WTC11 (cell line): ENCODE measurements at regions not wholly inside any gene's neighbourhood (a gene's known extent, or its start where the extent isn't known, plus 50 kb on each side); places are given as distances from the start of the nearest gene placed in this dataset.

Source experiments
- ARID4B ChIP-seq: sonication (generic); formaldehyde crosslinking; IDR thresholded peaks from 2 replicates; pipeline ENCODE4 v1.8.0; 2023; ENCODE audit warnings: missing genetic modification reagents, mild to moderate bottlenecking, borderline replicate concordance
- CBFB ChIP-seq: sonication (generic); formaldehyde crosslinking; IDR thresholded peaks from 2 replicates; pipeline ENCODE4 v1.8.1; 2022; ENCODE audit warnings: mild to moderate bottlenecking, low read depth, missing genetic modification reagents
- FOXP1 ChIP-seq: sonication (generic); formaldehyde crosslinking; IDR thresholded peaks from 2 replicates; pipeline ENCODE4 v1.8.0; 2022; ENCODE audit warnings: missing genetic modification reagents, mild to moderate bottlenecking, moderate library complexity, borderline replicate concordance
- HMGA2 ChIP-seq: fragments of 250-450 bp; sonication (Bioruptor Pico); IDR thresholded peaks from 2 replicates; pipeline ENCODE4 v1.4.0; 2021; ENCODE audit warnings: mild to moderate bottlenecking, moderate library complexity
- JUN ChIP-seq: sonication (generic); formaldehyde crosslinking; IDR thresholded peaks from 2 replicates; pipeline ENCODE4 v1.8.0; 2023; ENCODE audit warnings: mild to moderate bottlenecking, missing genetic modification reagents
- NFYB ChIP-seq: sonication (generic); formaldehyde crosslinking; conservative IDR thresholded peaks from 2 replicates; pipeline ENCODE4 v1.8.0; 2022; ENCODE audit warnings: low read depth, missing genetic modification reagents
- SMAD4 ChIP-seq: sonication (generic); formaldehyde crosslinking; IDR thresholded peaks from 2 replicates; pipeline ENCODE4 v1.8.0; 2022; ENCODE audit warnings: mild to moderate bottlenecking, missing genetic modification reagents
- TP53 ChIP-seq: sonication (generic); formaldehyde crosslinking; IDR thresholded peaks from 2 replicates; pipeline ENCODE4 v1.8.1; 2023; ENCODE audit warnings: mild to moderate bottlenecking, missing genetic modification reagents
- ZNF138 ChIP-seq: sonication (generic); formaldehyde crosslinking; conservative IDR thresholded peaks from 2 replicates; pipeline ENCODE4 v1.8.1; 2022; ENCODE audit warnings: mild to moderate bottlenecking, moderate library complexity, missing genetic modification reagents
- ZNF396 ChIP-seq: fragments of 250-450 bp; sonication (Bioruptor Pico); IDR thresholded peaks from 2 replicates; pipeline ENCODE4 v1.8.0; 2021; ENCODE audit warnings: mild to moderate bottlenecking, moderate library complexity, borderline replicate concordance
- TF ChIP-seq, protein P1 (sequence below): fragments of 200-600 bp; IDR thresholded peaks from 2 replicates; pipeline ENCODE4 v1.8.0; 2022; ENCODE audit warnings: antibody characterized with exemption
- TF ChIP-seq, protein P2 (sequence below): sonication (generic); formaldehyde crosslinking; IDR thresholded peaks from 2 replicates; pipeline ENCODE4 v1.8.0; 2022; ENCODE audit warnings: mild to moderate bottlenecking, missing genetic modification reagents
- TF ChIP-seq, protein P3 (sequence below): fragments of 250-450 bp; sonication (Bioruptor Pico); IDR thresholded peaks from 2 replicates; pipeline ENCODE4 v2.1.2; 2022; ENCODE audit warnings: mild to moderate bottlenecking, moderate library complexity

DNA sequence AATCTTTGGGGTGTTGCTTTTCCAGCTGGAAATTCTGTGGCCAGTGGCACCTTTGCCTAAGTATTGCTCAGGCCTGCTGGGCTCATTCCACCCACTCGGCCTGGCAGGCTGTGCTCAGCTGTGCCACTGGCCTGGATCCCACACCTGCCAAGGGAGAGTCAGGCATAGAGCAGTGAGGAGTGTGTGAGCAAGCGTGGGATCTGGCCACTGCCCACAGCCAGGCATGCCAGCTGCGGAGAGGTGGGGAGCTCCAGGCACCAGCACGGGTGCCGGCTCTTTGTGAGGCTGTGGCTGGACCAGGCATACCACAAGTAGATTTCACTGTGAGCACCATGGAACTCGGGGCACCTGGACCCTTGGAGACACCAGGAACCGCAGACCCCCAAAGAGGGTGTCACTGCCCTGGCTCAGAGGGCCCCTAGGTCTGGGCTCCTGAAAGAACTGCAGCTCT is 118.1 kb upstream of the MAP2 start:
- TF ChIP-seq, protein P1, sequence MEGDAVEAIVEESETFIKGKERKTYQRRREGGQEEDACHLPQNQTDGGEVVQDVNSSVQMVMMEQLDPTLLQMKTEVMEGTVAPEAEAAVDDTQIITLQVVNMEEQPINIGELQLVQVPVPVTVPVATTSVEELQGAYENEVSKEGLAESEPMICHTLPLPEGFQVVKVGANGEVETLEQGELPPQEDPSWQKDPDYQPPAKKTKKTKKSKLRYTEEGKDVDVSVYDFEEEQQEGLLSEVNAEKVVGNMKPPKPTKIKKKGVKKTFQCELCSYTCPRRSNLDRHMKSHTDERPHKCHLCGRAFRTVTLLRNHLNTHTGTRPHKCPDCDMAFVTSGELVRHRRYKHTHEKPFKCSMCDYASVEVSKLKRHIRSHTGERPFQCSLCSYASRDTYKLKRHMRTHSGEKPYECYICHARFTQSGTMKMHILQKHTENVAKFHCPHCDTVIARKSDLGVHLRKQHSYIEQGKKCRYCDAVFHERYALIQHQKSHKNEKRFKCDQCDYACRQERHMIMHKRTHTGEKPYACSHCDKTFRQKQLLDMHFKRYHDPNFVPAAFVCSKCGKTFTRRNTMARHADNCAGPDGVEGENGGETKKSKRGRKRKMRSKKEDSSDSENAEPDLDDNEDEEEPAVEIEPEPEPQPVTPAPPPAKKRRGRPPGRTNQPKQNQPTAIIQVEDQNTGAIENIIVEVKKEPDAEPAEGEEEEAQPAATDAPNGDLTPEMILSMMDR: no peak
- 0 out of 2 replicates have a peak, but pooled peaks have one; percentile 82 for TF ChIP-seq ZNF138
- TF ChIP-seq JUN (CRISPR knock-in tag): no peak
- TF ChIP-seq TP53: no peak
- TF ChIP-seq ARID4B (CRISPR knock-in tag): no peak
- no peak for TF ChIP-seq CBFB (CRISPR knock-in tag)
- no peak for TF ChIP-seq HMGA2 (CRISPR knock-in tag)
- TF ChIP-seq ZNF396 (CRISPR knock-in tag): no peak
- 0 out of 2 replicates have a peak, but pooled peaks have one; percentile 51 for TF ChIP-seq FOXP1 (CRISPR knock-in tag)
- no peak for TF ChIP-seq NFYB (CRISPR knock-in tag)
- TF ChIP-seq, protein P2, sequence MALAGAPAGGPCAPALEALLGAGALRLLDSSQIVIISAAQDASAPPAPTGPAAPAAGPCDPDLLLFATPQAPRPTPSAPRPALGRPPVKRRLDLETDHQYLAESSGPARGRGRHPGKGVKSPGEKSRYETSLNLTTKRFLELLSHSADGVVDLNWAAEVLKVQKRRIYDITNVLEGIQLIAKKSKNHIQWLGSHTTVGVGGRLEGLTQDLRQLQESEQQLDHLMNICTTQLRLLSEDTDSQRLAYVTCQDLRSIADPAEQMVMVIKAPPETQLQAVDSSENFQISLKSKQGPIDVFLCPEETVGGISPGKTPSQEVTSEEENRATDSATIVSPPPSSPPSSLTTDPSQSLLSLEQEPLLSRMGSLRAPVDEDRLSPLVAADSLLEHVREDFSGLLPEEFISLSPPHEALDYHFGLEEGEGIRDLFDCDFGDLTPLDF (CRISPR knock-in tag): no peak
- TF ChIP-seq, protein P3, sequence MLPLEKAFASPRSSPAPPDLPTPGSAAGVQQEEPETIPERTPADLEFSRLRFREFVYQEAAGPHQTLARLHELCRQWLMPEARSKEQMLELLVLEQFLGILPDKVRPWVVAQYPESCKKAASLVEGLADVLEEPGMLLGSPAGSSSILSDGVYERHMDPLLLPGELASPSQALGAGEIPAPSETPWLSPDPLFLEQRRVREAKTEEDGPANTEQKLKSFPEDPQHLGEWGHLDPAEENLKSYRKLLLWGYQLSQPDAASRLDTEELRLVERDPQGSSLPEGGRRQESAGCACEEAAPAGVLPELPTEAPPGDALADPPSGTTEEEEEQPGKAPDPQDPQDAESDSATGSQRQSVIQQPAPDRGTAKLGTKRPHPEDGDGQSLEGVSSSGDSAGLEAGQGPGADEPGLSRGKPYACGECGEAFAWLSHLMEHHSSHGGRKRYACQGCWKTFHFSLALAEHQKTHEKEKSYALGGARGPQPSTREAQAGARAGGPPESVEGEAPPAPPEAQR (CRISPR knock-in tag): no peak
- TF ChIP-seq SMAD4: no peak
